ENCODE measurements at regions not wholly inside any gene's neighbourhood (a gene's known extent, or its start where the extent isn't known, plus 50 kb on each side); places are given as distances from the start of the nearest gene placed in this dataset.

GRCh38 chr17:51491416-51491815, 231.1 kb downstream of the UTP18 start:
- no peak for DNase-seq (ENCODE audit: low read depth)

- no peak for DNase-seq (ENCODE audit: low read depth)
Measured at GRCh38 chr17:51493206-51493605, 232.9 kb downstream of the UTP18 start.

- DNase-seq (ENCODE audit: low read depth) = no peak
Measured at GRCh38 chr17:51496378-51496777, 236.0 kb downstream of the UTP18 start.

GRCh38 chr17:51499897-51500296, 239.6 kb downstream of the UTP18 start:
- no peak for DNase-seq (ENCODE audit: low read depth)

- DNase-seq (ENCODE audit: low read depth) = no peak
Measured at GRCh38 chr17:51500454-51500853, 240.1 kb downstream of the UTP18 start.

- no peak for DNase-seq (ENCODE audit: low read depth)
Measured at GRCh38 chr17:51505450-51505849, 245.1 kb downstream of the UTP18 start.

- no peak for DNase-seq (ENCODE audit: low read depth)
Measured at GRCh38 chr17:51507444-51507843, 247.1 kb downstream of the UTP18 start.

- DNase-seq (ENCODE audit: low read depth) = no peak
Measured at GRCh38 chr17:51508048-51508447, 247.7 kb downstream of the UTP18 start.

- no peak for DNase-seq (ENCODE audit: low read depth)
Measured at GRCh38 chr17:51510940-51511339, 250.6 kb downstream of the UTP18 start.

- no peak for DNase-seq (ENCODE audit: low read depth)
Measured at GRCh38 chr17:51512220-51512907, 252.0 kb downstream of the UTP18 start.

- DNase-seq (ENCODE audit: low read depth) = no peak
Measured at GRCh38 chr17:51516924-51517323, 256.6 kb downstream of the UTP18 start.

GRCh38 chr17:51524524-51524923, 264.2 kb downstream of the UTP18 start:
- no peak for DNase-seq (ENCODE audit: low read depth)

GRCh38 chr17:51526507-51526906, 266.2 kb downstream of the UTP18 start:
- DNase-seq (ENCODE audit: low read depth) = no peak

GRCh38 chr17:51527225-51527982, 267.1 kb downstream of the UTP18 start:
- DNase-seq (ENCODE audit: low read depth) = no peak

- no peak for DNase-seq (ENCODE audit: low read depth)
Measured at GRCh38 chr17:51528111-51528510, 267.8 kb downstream of the UTP18 start.

GRCh38 chr17:51533219-51533618, 272.9 kb downstream of the UTP18 start:
- DNase-seq (ENCODE audit: low read depth) = no peak

GRCh38 chr17:51533821-51534220, 273.5 kb downstream of the UTP18 start:
- DNase-seq (ENCODE audit: low read depth) = no peak

GRCh38 chr17:51536627-51537026, 276.3 kb downstream of the UTP18 start:
- DNase-seq (ENCODE audit: low read depth) = no peak

GRCh38 chr17:51537996-51538550, 277.7 kb downstream of the UTP18 start:
- no peak for DNase-seq (ENCODE audit: low read depth)

- DNase-seq (ENCODE audit: low read depth) = no peak
Measured at GRCh38 chr17:51540151-51540550, 279.8 kb downstream of the UTP18 start.

- no peak for DNase-seq (ENCODE audit: low read depth)
Measured at GRCh38 chr17:51541215-51541614, 280.9 kb downstream of the UTP18 start.

- DNase-seq (ENCODE audit: low read depth) = no peak
Measured at GRCh38 chr17:51546114-51546513, 285.8 kb downstream of the UTP18 start.

- DNase-seq (ENCODE audit: low read depth) = no peak
Measured at GRCh38 chr17:51548125-51548524, 287.8 kb downstream of the UTP18 start.

All from activated gamma-delta T cell treated with anti-CD3 and anti-CD28 coated beads, Interleukin-2, amount 50 U/mL, for 16 hours (primary cell).